Loucy (cell line): ENCODE measurements at regions not wholly inside any gene's neighbourhood (a gene's known extent, or its start where the extent isn't known, plus 50 kb on each side); places are given as distances from the start of the nearest gene placed in this dataset.

Source experiments
- H2AFZ ChIP-seq: fragments of 200-600 bp; sonication (generic); 2 replicates; pipeline ENCODE4 v1.6.0; 2016; ENCODE audit warnings: antibody characterized with exemption, mild to moderate bottlenecking, low read length, moderate library complexity
- H3F3A ChIP-seq: fragments of 200-600 bp; 2 replicates; pipeline ENCODE4 v1.6.0; 2016; ENCODE audit warnings: antibody characterized with exemption, low read depth, mild to moderate bottlenecking
- H3K27me3 ChIP-seq: fragments of 200-600 bp; sonication (generic); 2 replicates; pipeline ENCODE4 v1.6.1; 2014; ENCODE audit warnings: low read length, mild to moderate bottlenecking; ENCODE audit not compliant: insufficient read depth, poor library complexity, severe bottlenecking
- H3K36me3 ChIP-seq: fragments of 200-600 bp; sonication (generic); 2 replicates; pipeline ENCODE4 v1.6.1; 2016; ENCODE audit warnings: low read length; ENCODE audit not compliant: insufficient read depth
- H3K4me1 ChIP-seq: fragments of 200-600 bp; sonication (generic); 2 replicates; pipeline ENCODE4 v1.5.1; 2014; ENCODE audit warnings: low read length, mild to moderate bottlenecking; ENCODE audit not compliant: insufficient read depth, poor library complexity, severe bottlenecking
- H3K4me2 ChIP-seq: fragments of 200-600 bp; sonication (generic); 2 replicates; pipeline ENCODE4 v1.6.0; 2014; ENCODE audit warnings: antibody characterized with exemption, low read length, low read depth, mild to moderate bottlenecking; ENCODE audit not compliant: poor library complexity, severe bottlenecking
- H3K4me3 ChIP-seq: fragments of 200-600 bp; sonication (generic); 2 replicates; pipeline ENCODE4 v1.5.1; 2014; ENCODE audit warnings: low read length, mild to moderate bottlenecking, mixed read lengths; ENCODE audit not compliant: poor library complexity, severe bottlenecking
- H3K79me2 ChIP-seq: fragments of 200-600 bp; sonication (generic); 2 replicates; pipeline ENCODE4 v1.6.1; 2014; ENCODE audit warnings: low read length; ENCODE audit not compliant: insufficient read depth
- H3K9ac ChIP-seq: fragments of 200-600 bp; sonication (generic); 2 replicates; pipeline ENCODE4 v1.6.0; 2014; ENCODE audit warnings: mild to moderate bottlenecking, low read depth, low read length, moderate library complexity; ENCODE audit not compliant: poor library complexity, severe bottlenecking
- H3K9me2 ChIP-seq: fragments of 200-600 bp; sonication (generic); replicated peaks from 2 replicates; pipeline ENCODE4 v1.6.1; 2016; ENCODE audit warnings: low read depth, low read length, mixed read lengths
- H3K9me3 ChIP-seq: fragments of 200-600 bp; sonication (generic); 2 replicates; pipeline ENCODE4 v1.6.1; 2014; ENCODE audit warnings: mild to moderate bottlenecking, antibody characterized with exemption, low read length, low read depth; ENCODE audit not compliant: insufficient read depth
- H4K20me1 ChIP-seq: fragments of 200-600 bp; sonication (generic); 2 replicates; pipeline ENCODE4 v1.6.0; 2014; ENCODE audit warnings: antibody characterized with exemption, low read length, mild to moderate bottlenecking; ENCODE audit not compliant: insufficient read depth, poor library complexity, severe bottlenecking
- CTCF ChIP-seq: fragments of 200-600 bp; sonication (generic); conservative IDR thresholded peaks from 2 replicates; pipeline ENCODE4 v1.5.1; 2014; ENCODE audit warnings: mild to moderate bottlenecking, antibody characterized with exemption, low read length
- EZH2phosphoT487 ChIP-seq: fragments of 200-600 bp; IDR thresholded peaks from 2 replicates; pipeline ENCODE4 v1.6.1; 2018; ENCODE audit warnings: antibody characterized with exemption, mild to moderate bottlenecking, moderate library complexity, borderline replicate concordance

DNA sequence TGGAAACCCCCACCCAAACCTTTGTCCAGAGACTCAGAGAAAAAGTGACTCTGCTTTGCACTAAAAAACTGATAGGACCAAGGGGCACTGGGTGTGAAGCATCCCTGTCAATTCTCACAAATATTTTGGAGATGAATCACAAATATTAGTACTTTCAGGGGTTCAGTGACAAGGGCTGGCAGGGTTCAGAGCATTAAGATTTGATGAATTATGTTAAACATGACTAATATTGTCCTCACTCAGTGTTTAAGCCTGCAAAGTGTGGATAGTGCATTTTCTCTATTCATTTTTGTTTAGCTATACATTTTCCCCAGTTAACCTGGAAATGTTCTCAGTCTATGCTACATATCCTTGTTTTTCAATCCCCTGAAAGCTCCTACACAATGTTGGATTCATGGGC lies 65.3 kb upstream of the CCDC68 start:
- no peaks in the 10 kb centered on the region for H4K20me1 ChIP-seq
- no peak overlapping the region for H2AFZ ChIP-seq

GRCh38 chr18:55018602-55019001 lies 59.3 kb upstream of the CCDC68 start:
- Histone ChIP-seq H3K36me3 (no peaks in the 10 kb centered on the region), H3K27me3 (no peaks in the 10 kb centered on the region), H3K79me2 (no peaks in the 10 kb centered on the region), H3K9me3 (no peaks in the 10 kb centered on the region), H3K9me2 (no peaks in the 10 kb centered on the region), H3F3A (no peaks in the 10 kb centered on the region), H3K4me1 (peaks cover 5% of the 10 kb centered on the region), H3K4me3 (no peak overlapping the region), H3K9ac (no peak overlapping the region), H2AFZ (no peak overlapping the region), H3K4me2 (no peak overlapping the region), H4K20me1 (no peaks in the 10 kb centered on the region)
- no peak for TF ChIP-seq EZH2phosphoT487
- TF ChIP-seq CTCF, result no peak

More for the DNA sequence above, 65.3 kb upstream of the CCDC68 start:
- no peak overlapping the region for H3K4me3 ChIP-seq
- H3K9me2 ChIP-seq, result no peaks in the 10 kb centered on the region
- H3K79me2 ChIP-seq, result no peaks in the 10 kb centered on the region
- H3K4me2 ChIP-seq, result no peak overlapping the region
- TF ChIP-seq CTCF (no peak), EZH2phosphoT487 (no peak)
- H3K36me3 ChIP-seq, result no peaks in the 10 kb centered on the region
- no peak overlapping the region for H3K9ac ChIP-seq
- no peaks in the 10 kb centered on the region for H3F3A ChIP-seq
- no peaks in the 10 kb centered on the region for H3K9me3 ChIP-seq
- H3K27me3 ChIP-seq, result no peaks in the 10 kb centered on the region
- peaks cover 13% of the 10 kb centered on the region for H3K4me1 ChIP-seq

- no peaks in the 10 kb centered on the region for H3F3A ChIP-seq
- no peaks in the 10 kb centered on the region for H3K9me3 ChIP-seq
- H3K9ac ChIP-seq, result no peak overlapping the region
- H4K20me1 ChIP-seq, result no peaks in the 10 kb centered on the region
- H3K36me3 ChIP-seq, result no peaks in the 10 kb centered on the region
- TF ChIP-seq CTCF (no peak), EZH2phosphoT487 (no peak)
- H3K4me2 ChIP-seq, result no peak overlapping the region
- H3K4me3 ChIP-seq, result no peak overlapping the region
- no peaks in the 10 kb centered on the region for H3K79me2 ChIP-seq
- no peaks in the 10 kb centered on the region for H3K4me1 ChIP-seq
- no peaks in the 10 kb centered on the region for H3K27me3 ChIP-seq
- H3K9me2 ChIP-seq, result no peaks in the 10 kb centered on the region
- no peak overlapping the region for H2AFZ ChIP-seq
Observed at GRCh38 chr18:55014095-55014494, 54.8 kb upstream of the CCDC68 start.
